Brain microvascular endothelial cell (primary cell): ENCODE measurements at regions not wholly inside any gene's neighbourhood (a gene's known extent, or its start where the extent isn't known, plus 50 kb on each side); places are given as distances from the start of the nearest gene placed in this dataset.

Experiments used
- DNase-seq: peaks from one replicate; pipeline ENCODE4 v3.0.0-alpha.2; 2020
- H3K27ac ChIP-seq: fragments of 250-450 bp; sonication (Bioruptor Pico); 2 replicates; pipeline ENCODE4 v1.5.1; 2020; ENCODE audit warnings: mild to moderate bottlenecking, moderate library complexity
- H3K27me3 ChIP-seq: fragments of 250-450 bp; sonication (Bioruptor Pico); replicated peaks from 2 replicates; pipeline ENCODE4 v1.5.1; 2020; ENCODE audit warnings: mild to moderate bottlenecking
- H3K36me3 ChIP-seq: fragments of 250-450 bp; sonication (Bioruptor Pico); replicated peaks from 2 replicates; pipeline ENCODE4 v1.5.1; 2020; ENCODE audit warnings: mild to moderate bottlenecking
- H3K4me3 ChIP-seq: 2 replicates; pipeline ENCODE4 v1.5.1; 2011; ENCODE audit warnings: low read depth, mild to moderate bottlenecking, control low read depth, low read length, moderate library complexity
- in situ Hi-C: cut with HindIII; loops from 2 replicates; pipeline ENCODE4 v1.10.0; 2017; ENCODE audit warnings: low sequenced_read_pairs, low pct_ligation_motif_present
- TF ChIP-seq, protein P1 (sequence below): IDR thresholded peaks from 2 replicates; pipeline ENCODE4 v1.5.1; 2011; ENCODE audit warnings: low read depth, mild to moderate bottlenecking, moderate library complexity, low read length, control low read depth, inconsistent platforms; ENCODE audit errors: missing control alignments

GRCh38 chr6:4531406-4531805, 244.8 kb upstream of the CDYL start:
- Histone ChIP-seq H3K27me3 (no peaks in the 10 kb centered on the region), H3K4me3 (no peak overlapping the region), H3K27ac (no peak overlapping the region), H3K36me3 (no peaks in the 10 kb centered on the region)
- in situ Hi-C loops: no loop called here
- no peak for DNase-seq
- TF ChIP-seq, protein P1, sequence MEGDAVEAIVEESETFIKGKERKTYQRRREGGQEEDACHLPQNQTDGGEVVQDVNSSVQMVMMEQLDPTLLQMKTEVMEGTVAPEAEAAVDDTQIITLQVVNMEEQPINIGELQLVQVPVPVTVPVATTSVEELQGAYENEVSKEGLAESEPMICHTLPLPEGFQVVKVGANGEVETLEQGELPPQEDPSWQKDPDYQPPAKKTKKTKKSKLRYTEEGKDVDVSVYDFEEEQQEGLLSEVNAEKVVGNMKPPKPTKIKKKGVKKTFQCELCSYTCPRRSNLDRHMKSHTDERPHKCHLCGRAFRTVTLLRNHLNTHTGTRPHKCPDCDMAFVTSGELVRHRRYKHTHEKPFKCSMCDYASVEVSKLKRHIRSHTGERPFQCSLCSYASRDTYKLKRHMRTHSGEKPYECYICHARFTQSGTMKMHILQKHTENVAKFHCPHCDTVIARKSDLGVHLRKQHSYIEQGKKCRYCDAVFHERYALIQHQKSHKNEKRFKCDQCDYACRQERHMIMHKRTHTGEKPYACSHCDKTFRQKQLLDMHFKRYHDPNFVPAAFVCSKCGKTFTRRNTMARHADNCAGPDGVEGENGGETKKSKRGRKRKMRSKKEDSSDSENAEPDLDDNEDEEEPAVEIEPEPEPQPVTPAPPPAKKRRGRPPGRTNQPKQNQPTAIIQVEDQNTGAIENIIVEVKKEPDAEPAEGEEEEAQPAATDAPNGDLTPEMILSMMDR: no peak

GRCh38 chr6:4522453-4522852, 253.8 kb upstream of the CDYL start:
- H3K4me3 ChIP-seq: no peak overlapping the region
- in situ Hi-C loops: no loop called here
- TF ChIP-seq, protein P1: no peak
- H3K27ac ChIP-seq: no peak overlapping the region
- no peaks in the 10 kb centered on the region for H3K36me3 ChIP-seq
- no peaks in the 10 kb centered on the region for H3K27me3 ChIP-seq
- DNase-seq: no peak

GRCh38 chr6:4521070-4521469, 255.1 kb upstream of the CDYL start:
- Histone ChIP-seq H3K27ac (no peak overlapping the region), H3K4me3 (no peak overlapping the region), H3K27me3 (no peaks in the 10 kb centered on the region), H3K36me3 (no peaks in the 10 kb centered on the region)
- in situ Hi-C loops: no loop called here
- TF ChIP-seq, protein P1: no peak
- no peak for DNase-seq

DNA sequence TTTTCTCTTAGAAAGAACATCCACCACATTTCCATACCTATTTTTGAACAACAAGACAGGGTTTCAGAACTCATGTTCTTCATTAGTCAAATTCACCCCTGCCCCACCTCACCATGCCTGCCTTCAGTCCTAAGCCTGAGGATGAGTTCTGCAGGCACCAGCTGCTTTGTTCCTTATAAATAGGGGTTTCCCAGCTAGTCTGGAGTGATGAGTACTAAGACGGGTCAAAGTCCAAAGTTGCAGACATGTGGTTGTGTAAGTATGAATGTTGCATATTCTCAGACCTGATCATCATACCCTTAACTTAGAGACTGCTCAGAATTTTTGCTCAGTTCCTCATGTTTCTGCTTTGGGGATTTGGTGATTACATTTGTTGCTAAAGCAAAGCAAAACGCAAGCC, 257.7 kb upstream of the CDYL start:
- TF ChIP-seq, protein P1: no peak
- H3K4me3 ChIP-seq: no peak overlapping the region
- H3K27ac ChIP-seq: no peak overlapping the region
- no peaks in the 10 kb centered on the region for H3K27me3 ChIP-seq
- peak; percentile 77 for DNase-seq
- H3K36me3 ChIP-seq: no peaks in the 10 kb centered on the region
- in situ Hi-C loops: no loop called here

DNA sequence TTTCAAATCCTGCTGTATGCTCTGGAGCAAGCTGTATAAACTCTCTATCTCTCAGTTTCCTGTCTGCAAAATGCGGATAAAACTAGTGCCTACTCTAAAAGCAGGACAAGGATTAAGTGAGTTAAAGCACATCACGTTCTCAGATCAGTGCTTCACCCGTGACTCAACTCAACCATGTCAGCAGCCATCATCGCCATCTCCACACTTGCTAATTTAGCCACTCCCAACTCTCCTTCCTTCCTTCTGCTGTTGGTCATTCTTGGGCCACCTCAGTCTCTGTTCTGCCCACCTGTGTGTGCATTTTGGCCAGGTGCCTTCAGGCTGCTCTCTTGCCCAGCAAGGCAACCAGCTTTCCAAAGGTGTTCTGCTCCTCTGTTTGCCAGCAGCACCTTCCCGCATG, 260.0 kb upstream of the CDYL start:
- H3K36me3 ChIP-seq: no peaks in the 10 kb centered on the region
- no peak for DNase-seq
- TF ChIP-seq, protein P1: no peak
- no peak overlapping the region for H3K4me3 ChIP-seq
- in situ Hi-C loops: no loop called here
- no peaks in the 10 kb centered on the region for H3K27me3 ChIP-seq
- no peak overlapping the region for H3K27ac ChIP-seq

GRCh38 chr6:4513561-4513960, 262.6 kb upstream of the CDYL start:
- no peak overlapping the region for H3K4me3 ChIP-seq
- H3K27ac ChIP-seq: no peak overlapping the region
- no peak for DNase-seq
- in situ Hi-C loops: no loop called here
- H3K36me3 ChIP-seq: no peaks in the 10 kb centered on the region
- TF ChIP-seq, protein P1: no peak
- no peaks in the 10 kb centered on the region for H3K27me3 ChIP-seq
